ENCODE measurements at regions not wholly inside any gene's neighbourhood (a gene's known extent, or its start where the extent isn't known, plus 50 kb on each side); places are given as distances from the start of the nearest gene placed in this dataset.

GRCh38 chr3:22660606-22661005, 542.5 kb upstream of the UBE2E2 start:
- TF ChIP-seq SIN3A (IDR thresholded peaks at IDR 0.05; ENCODE audit: borderline replicate concordance, insufficient read depth, low read length) = no peak
- TF ChIP-seq FOXP2 (optimal IDR thresholded peaks at IDR 0.05; ENCODE audit: borderline replicate concordance, extremely low read depth, extremely low read length, insufficient read depth) = no peak
- no peak for TF ChIP-seq POLR2AphosphoS5 (IDR thresholded peaks at IDR 0.05; ENCODE audit: low read depth, low read length)
- TF ChIP-seq REST (IDR thresholded peaks at IDR 0.05; ENCODE audit: insufficient read depth in 1 of 2, low read depth in 2 of 2, low read length in 2 of 2) = no peak

- TF ChIP-seq POLR2AphosphoS5 (IDR thresholded peaks at IDR 0.05; ENCODE audit: low read depth, low read length) = no peak
- no peak for TF ChIP-seq REST (IDR thresholded peaks at IDR 0.05; ENCODE audit: insufficient read depth in 1 of 2, low read depth in 2 of 2, low read length in 2 of 2)
- no peak for TF ChIP-seq SIN3A (IDR thresholded peaks at IDR 0.05; ENCODE audit: borderline replicate concordance, insufficient read depth, low read length)
- TF ChIP-seq FOXP2 (optimal IDR thresholded peaks at IDR 0.05; ENCODE audit: borderline replicate concordance, extremely low read depth, extremely low read length, insufficient read depth) = no peak
- TF ChIP-seq TAF1 (IDR thresholded peaks at IDR 0.05; ENCODE audit: borderline replicate concordance, insufficient read depth, low read length) = no peak
Observed at GRCh38 chr3:22661121-22661700, 541.9 kb upstream of the UBE2E2 start.

GRCh38 chr3:22665528-22665927, 537.6 kb upstream of the UBE2E2 start:
- no peak for TF ChIP-seq REST (IDR thresholded peaks at IDR 0.05; ENCODE audit: insufficient read depth in 1 of 2, low read depth in 2 of 2, low read length in 2 of 2)
- TF ChIP-seq TAF1 (IDR thresholded peaks at IDR 0.05; ENCODE audit: borderline replicate concordance, insufficient read depth, low read length) = no peak
- no peak for TF ChIP-seq FOXP2 (optimal IDR thresholded peaks at IDR 0.05; ENCODE audit: borderline replicate concordance, extremely low read depth, extremely low read length, insufficient read depth)
- no peak for TF ChIP-seq SIN3A (IDR thresholded peaks at IDR 0.05; ENCODE audit: borderline replicate concordance, insufficient read depth, low read length)
- no peak for TF ChIP-seq POLR2AphosphoS5 (IDR thresholded peaks at IDR 0.05; ENCODE audit: low read depth, low read length)

GRCh38 chr3:22666736-22667135, 536.4 kb upstream of the UBE2E2 start:
- TF ChIP-seq TAF1 (IDR thresholded peaks at IDR 0.05; ENCODE audit: borderline replicate concordance, insufficient read depth, low read length) = no peak
- no peak for TF ChIP-seq SIN3A (IDR thresholded peaks at IDR 0.05; ENCODE audit: borderline replicate concordance, insufficient read depth, low read length)
- TF ChIP-seq POLR2AphosphoS5 (IDR thresholded peaks at IDR 0.05; ENCODE audit: low read depth, low read length) = no peak

GRCh38 chr3:22671848-22672247, 531.3 kb upstream of the UBE2E2 start:
- no peak for TF ChIP-seq POLR2AphosphoS5 (IDR thresholded peaks at IDR 0.05; ENCODE audit: low read depth, low read length)

GRCh38 chr3:22684739-22685138, 518.4 kb upstream of the UBE2E2 start:
- TF ChIP-seq FOXP2 (optimal IDR thresholded peaks at IDR 0.05; ENCODE audit: borderline replicate concordance, extremely low read depth, extremely low read length, insufficient read depth) (no peak), TAF1 (IDR thresholded peaks at IDR 0.05; ENCODE audit: borderline replicate concordance, insufficient read depth, low read length) (no peak), POLR2AphosphoS5 (IDR thresholded peaks at IDR 0.05; ENCODE audit: low read depth, low read length) (no peak), SIN3A (IDR thresholded peaks at IDR 0.05; ENCODE audit: borderline replicate concordance, insufficient read depth, low read length) (no peak), REST (IDR thresholded peaks at IDR 0.05; ENCODE audit: insufficient read depth in 1 of 2, low read depth in 2 of 2, low read length in 2 of 2) (no peak)
